HL-60 (cell line): ENCODE measurements at regions not wholly inside any gene's neighbourhood (a gene's known extent, or its start where the extent isn't known, plus 50 kb on each side); places are given as distances from the start of the nearest gene placed in this dataset.

Experiments
- GABPA ChIP-seq: IDR thresholded peaks from 2 replicates; pipeline ENCODE4 v1.6.1; 2012; ENCODE audit warnings: low read depth
- POLR2AphosphoS5 ChIP-seq: IDR thresholded peaks from 2 replicates; pipeline ENCODE4 v1.6.1; 2012; ENCODE audit warnings: low read depth
- SPI1 ChIP-seq: IDR thresholded peaks from 2 replicates; pipeline ENCODE4 v1.6.1; 2012; ENCODE audit warnings: low read depth, mild to moderate bottlenecking, borderline replicate concordance
- TF ChIP-seq, protein P1 (sequence below): IDR thresholded peaks from one replicate; pipeline ENCODE4 v1.5.1; 2011; ENCODE audit warnings: low read length, control low read depth, inconsistent platforms; ENCODE audit not compliant: insufficient read depth

DNA sequence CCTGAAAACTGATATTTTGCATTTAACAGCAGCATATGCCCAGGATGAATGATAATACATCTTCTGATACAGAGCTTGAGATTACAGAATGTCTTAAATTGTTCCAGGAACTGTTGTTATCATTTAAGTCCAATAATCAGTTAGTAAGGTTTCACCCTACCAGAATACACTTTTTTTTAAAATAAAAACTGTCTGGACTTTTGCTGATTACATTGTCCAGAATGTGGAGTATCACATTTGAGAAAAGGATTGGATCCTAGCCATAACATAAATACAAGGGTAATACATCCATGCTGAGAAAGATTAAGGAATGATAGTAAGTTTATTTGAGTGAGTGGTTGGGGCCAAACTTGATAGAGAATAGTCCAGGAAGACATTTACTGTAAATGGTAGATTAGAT, 71.0 kb downstream of the SEPTIN7 start:
- TF ChIP-seq, protein P1, sequence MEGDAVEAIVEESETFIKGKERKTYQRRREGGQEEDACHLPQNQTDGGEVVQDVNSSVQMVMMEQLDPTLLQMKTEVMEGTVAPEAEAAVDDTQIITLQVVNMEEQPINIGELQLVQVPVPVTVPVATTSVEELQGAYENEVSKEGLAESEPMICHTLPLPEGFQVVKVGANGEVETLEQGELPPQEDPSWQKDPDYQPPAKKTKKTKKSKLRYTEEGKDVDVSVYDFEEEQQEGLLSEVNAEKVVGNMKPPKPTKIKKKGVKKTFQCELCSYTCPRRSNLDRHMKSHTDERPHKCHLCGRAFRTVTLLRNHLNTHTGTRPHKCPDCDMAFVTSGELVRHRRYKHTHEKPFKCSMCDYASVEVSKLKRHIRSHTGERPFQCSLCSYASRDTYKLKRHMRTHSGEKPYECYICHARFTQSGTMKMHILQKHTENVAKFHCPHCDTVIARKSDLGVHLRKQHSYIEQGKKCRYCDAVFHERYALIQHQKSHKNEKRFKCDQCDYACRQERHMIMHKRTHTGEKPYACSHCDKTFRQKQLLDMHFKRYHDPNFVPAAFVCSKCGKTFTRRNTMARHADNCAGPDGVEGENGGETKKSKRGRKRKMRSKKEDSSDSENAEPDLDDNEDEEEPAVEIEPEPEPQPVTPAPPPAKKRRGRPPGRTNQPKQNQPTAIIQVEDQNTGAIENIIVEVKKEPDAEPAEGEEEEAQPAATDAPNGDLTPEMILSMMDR, result no peak
- TF ChIP-seq GABPA (no peak), POLR2AphosphoS5 (no peak), SPI1 (no peak)
